GM12872 (cell line): ENCODE measurements at regions not wholly inside any gene's neighbourhood (a gene's known extent, or its start where the extent isn't known, plus 50 kb on each side); places are given as distances from the start of the nearest gene placed in this dataset.

Experiments
- CTCF ChIP-seq: IDR thresholded peaks from 3 replicates; pipeline ENCODE4 v1.5.1; 2011; ENCODE audit warnings: low read depth, mild to moderate bottlenecking, low read length, moderate library complexity; ENCODE audit not compliant: insufficient read depth

- no peak for TF ChIP-seq CTCF
Observed at GRCh38 chr18:51727780-51728179, 530.3 kb upstream of the MEX3C start.

GRCh38 chr18:51731070-51731469, 533.6 kb upstream of the MEX3C start:
- no peak for TF ChIP-seq CTCF

- no peak for TF ChIP-seq CTCF
Observed at GRCh38 chr18:51734576-51734975, 537.1 kb upstream of the MEX3C start.

GRCh38 chr18:51739044-51739666, 541.7 kb upstream of the MEX3C start:
- TF ChIP-seq CTCF = no peak

- TF ChIP-seq CTCF = no peak
Observed at GRCh38 chr18:51751901-51752300, 554.4 kb upstream of the MEX3C start.

- TF ChIP-seq CTCF = no peak
Observed at GRCh38 chr18:51753365-51754057, 556.0 kb upstream of the MEX3C start.

GRCh38 chr18:51754566-51754965, 557.1 kb upstream of the MEX3C start:
- no peak for TF ChIP-seq CTCF
